HG03439 (cell line): ENCODE measurements at regions not wholly inside any gene's neighbourhood (a gene's known extent, or its start where the extent isn't known, plus 50 kb on each side); places are given as distances from the start of the nearest gene placed in this dataset.

Source experiments
- ATAC-seq: cut with Tn5 transposase; IDR thresholded peaks from one replicate; pipeline ENCODE4 v1.9.1; 2021; ENCODE audit warnings: mild to moderate bottlenecking, moderate library complexity; ENCODE audit not compliant: unreplicated experiment

GRCh38 chrX:9087271-9088040 is 53.5 kb upstream of the FAM9B start:
- no peak for ATAC-seq

GRCh38 chrX:9088896-9089295 is 55.0 kb upstream of the FAM9B start:
- no peak for ATAC-seq

GRCh38 chrX:9090766-9091165 is 56.8 kb upstream of the FAM9B start:
- no peak for ATAC-seq

- no peak for ATAC-seq
These were observed 57.3 kb upstream of the FAM9B start for GRCh38 chrX:9091258-9091657.

- ATAC-seq = no peak
These were observed 69.0 kb upstream of the FAM9B start for GRCh38 chrX:9102956-9103355.

- ATAC-seq = no peak
These were observed 74.1 kb upstream of the FAM9B start for GRCh38 chrX:9108054-9108453.

- ATAC-seq = no peak
These were observed 76.9 kb upstream of the FAM9B start for GRCh38 chrX:9110808-9111207.

GRCh38 chrX:9114245-9114644 is 80.3 kb upstream of the FAM9B start:
- no peak for ATAC-seq

GRCh38 chrX:9117851-9118250 is 83.9 kb upstream of the FAM9B start:
- no peak for ATAC-seq

- ATAC-seq = no peak
These were observed 88.8 kb upstream of the FAM9B start for GRCh38 chrX:9122519-9123245.

- ATAC-seq = no peak
These were observed 94.1 kb upstream of the FAM9B start for GRCh38 chrX:9127986-9128385.

- no peak for ATAC-seq
These were observed 96.1 kb upstream of the FAM9B start for GRCh38 chrX:9130031-9130430.

GRCh38 chrX:9131066-9131465 is 97.1 kb upstream of the FAM9B start:
- ATAC-seq = no peak

GRCh38 chrX:9132036-9132638 is 98.2 kb upstream of the FAM9B start:
- ATAC-seq = no peak

- no peak for ATAC-seq
These were observed 99.5 kb upstream of the FAM9B start for GRCh38 chrX:9133426-9133825.

GRCh38 chrX:9134366-9134765 is 100.4 kb upstream of the FAM9B start:
- ATAC-seq = no peak

- ATAC-seq = no peak
These were observed 102.1 kb upstream of the FAM9B start for GRCh38 chrX:9135901-9136510.

GRCh38 chrX:9137152-9137551 is 103.2 kb upstream of the FAM9B start:
- no peak for ATAC-seq

- ATAC-seq = no peak
These were observed 107.6 kb upstream of the FAM9B start for GRCh38 chrX:9141496-9141895.

GRCh38 chrX:9144701-9145241 is 110.8 kb upstream of the FAM9B start:
- no peak for ATAC-seq

GRCh38 chrX:9146657-9147056 is 112.7 kb upstream of the FAM9B start:
- ATAC-seq = no peak
